OCI-LY3 (cell line): ENCODE measurements at regions not wholly inside any gene's neighbourhood (a gene's known extent, or its start where the extent isn't known, plus 50 kb on each side); places are given as distances from the start of the nearest gene placed in this dataset.

Experiments used
- CTCF ChIP-seq: fragments of 200-600, 300-600 bp; sonication (generic); IDR thresholded peaks from 2 replicates; pipeline ENCODE4 v1.5.1; 2014; ENCODE audit warnings: antibody characterized with exemption, low read length, low read depth
- EZH2phosphoT487 ChIP-seq: fragments of 200-600 bp; shearing (Covaris generic); IDR thresholded peaks from 2 replicates; pipeline ENCODE4 v1.6.1; 2018; ENCODE audit warnings: antibody characterized with exemption, mixed run types, low read depth

DNA sequence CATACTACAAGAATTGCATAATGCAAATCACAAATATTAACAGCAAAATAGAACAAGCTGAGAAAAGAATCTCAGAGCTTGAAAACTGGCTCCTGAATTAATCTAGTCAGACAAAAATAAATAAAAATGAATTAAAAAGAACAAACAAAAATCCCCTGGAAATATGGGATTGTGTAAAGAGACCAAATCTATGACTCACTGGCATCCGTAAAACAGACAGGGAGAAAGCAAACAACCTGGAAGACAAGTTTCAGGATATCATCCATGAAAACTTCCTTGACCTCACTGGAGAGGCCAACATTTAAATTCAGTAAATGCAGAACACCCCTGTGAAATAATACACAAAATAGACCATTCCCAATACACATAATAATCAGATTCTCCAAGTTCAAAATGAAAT lies 229.3 kb upstream of the CTNND2 start:
- TF ChIP-seq CTCF (no peak), EZH2phosphoT487 (no peak)
